ENCODE measurements at regions not wholly inside any gene's neighbourhood (a gene's known extent, or its start where the extent isn't known, plus 50 kb on each side); places are given as distances from the start of the nearest gene placed in this dataset.
"Not testable (repeated sequence)": the region's sequence is repeated elsewhere in the genome, so short reads cannot be mapped to it uniquely, and the experiment has no call there.

- Histone ChIP-seq H3K27ac (peak overlapping the region; percentile 54 to 73 (median 67)), H3K4me1 (peaks cover 0 to 10% (median 4%) of the 10 kb centered on the region in 4 donors)
- ATAC-seq; H3K9me3 ChIP-seq; intact Hi-C loops (cut with DNase I); H3K4me3 ChIP-seq; H3K36me3 ChIP-seq; H3K27me3 ChIP-seq: not testable (repeated sequence)
- 40% methylated on average over 2 of the region's 6 CpGs for WGBS (ENCODE audit: insufficient coverage, low coverage, low lambda C conversion rate, missing lambda C conversion rate)
- TF ChIP-seq POLR2A (IDR thresholded peaks at IDR 0.05), result peak; percentile 39
- DNase-seq, result peak in 2 of 3 donors; percentile 15 to 36
Measured at GRCh38 chr9:63337899-63338604, 1947.0 kb downstream of the FOXD4L5 start.

DNA sequence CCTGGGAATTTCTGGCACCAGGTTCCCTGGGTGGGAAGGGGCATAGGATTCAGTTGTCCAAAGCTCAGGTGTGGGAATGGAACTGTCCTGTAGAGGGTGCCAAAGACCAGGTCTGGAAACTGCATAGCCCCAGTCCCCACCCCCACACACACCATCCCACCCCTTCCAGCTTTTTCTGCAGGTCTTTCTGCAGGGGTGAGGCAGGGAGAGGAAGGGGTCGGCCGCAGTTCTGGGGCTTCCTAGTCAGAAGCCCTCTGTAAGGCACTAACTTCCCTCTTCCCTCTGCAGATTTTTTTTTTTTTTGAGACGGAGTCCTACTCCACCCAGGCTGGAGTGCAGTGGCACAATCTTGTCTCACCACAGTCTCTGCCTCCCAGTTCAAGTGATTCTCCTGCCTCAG is 1949.7 kb downstream of the FOXD4L5 start:
- ATAC-seq; intact Hi-C loops (cut with DNase I); H3K36me3 ChIP-seq; H3K4me3 ChIP-seq; H3K9me3 ChIP-seq; H3K27ac ChIP-seq; H3K27me3 ChIP-seq: not testable (repeated sequence)
- H3K4me1 ChIP-seq, result peaks cover 0 to 10% (median 4%) of the 10 kb centered on the region in 4 donors
- peak in 2 of 3 donors; percentile 20 to 28 for DNase-seq
- WGBS (ENCODE audit: insufficient coverage, low coverage, low lambda C conversion rate, missing lambda C conversion rate), result 5% methylated on average over 3 of the region's 3 CpGs

DNA sequence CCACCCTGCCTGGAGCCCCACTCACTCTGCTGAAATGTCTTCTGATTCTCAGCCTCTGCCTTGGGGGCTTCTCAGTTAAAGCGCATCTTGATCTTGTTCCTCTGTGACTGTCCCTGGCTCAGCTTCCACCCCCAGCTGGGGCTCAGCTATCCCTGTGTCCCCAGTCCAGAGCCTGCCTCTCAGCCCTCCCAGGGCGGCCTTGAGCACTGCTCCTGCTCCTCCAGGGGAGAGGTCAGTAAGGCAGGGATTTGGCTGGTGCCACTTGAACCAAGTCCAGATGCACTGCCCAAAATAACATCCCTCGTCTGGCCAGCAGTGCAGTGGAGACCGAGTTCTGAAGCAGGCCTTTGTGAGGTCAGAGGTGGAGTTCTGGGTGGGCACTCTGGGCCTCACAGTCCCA is 1950.8 kb downstream of the FOXD4L5 start:
- peaks cover 0 to 10% (median 4%) of the 10 kb centered on the region in 4 donors for H3K4me1 ChIP-seq
- no CpG with 5 or more reads among the region's 4 CpGs for WGBS (ENCODE audit: insufficient coverage, low coverage, low lambda C conversion rate, missing lambda C conversion rate)
- intact Hi-C loops (cut with DNase I); H3K27ac ChIP-seq; H3K36me3 ChIP-seq; H3K4me3 ChIP-seq; H3K27me3 ChIP-seq; ATAC-seq; H3K9me3 ChIP-seq: not testable (repeated sequence)
- peak; percentile 33 to 83 (median 77) for DNase-seq

- H3K4me3 ChIP-seq; H3K27ac ChIP-seq; H3K9me3 ChIP-seq; H3K4me1 ChIP-seq; H3K36me3 ChIP-seq; H3K27me3 ChIP-seq; ATAC-seq; intact Hi-C loops (cut with DNase I): not testable (repeated sequence)
- DNase-seq, result peak in 1 of 3 donors; percentile 29
- WGBS (ENCODE audit: insufficient coverage, low coverage, low lambda C conversion rate, missing lambda C conversion rate), result no CpG with 5 or more reads among the region's 3 CpGs
Measured at GRCh38 chr9:63333083-63333482, 1951.9 kb downstream of the FOXD4L5 start.

- intact Hi-C loops (cut with DNase I); H3K4me3 ChIP-seq; H3K36me3 ChIP-seq; ATAC-seq; H3K9me3 ChIP-seq; H3K27me3 ChIP-seq; H3K4me1 ChIP-seq; H3K27ac ChIP-seq: not testable (repeated sequence)
- 93% methylated on average over 4 of the region's 6 CpGs for WGBS (ENCODE audit: insufficient coverage, low coverage, low lambda C conversion rate, missing lambda C conversion rate)
- peak in 1 of 3 donors; percentile 7 for DNase-seq
Measured at GRCh38 chr9:63328313-63328712, 1956.7 kb downstream of the FOXD4L5 start.

DNA sequence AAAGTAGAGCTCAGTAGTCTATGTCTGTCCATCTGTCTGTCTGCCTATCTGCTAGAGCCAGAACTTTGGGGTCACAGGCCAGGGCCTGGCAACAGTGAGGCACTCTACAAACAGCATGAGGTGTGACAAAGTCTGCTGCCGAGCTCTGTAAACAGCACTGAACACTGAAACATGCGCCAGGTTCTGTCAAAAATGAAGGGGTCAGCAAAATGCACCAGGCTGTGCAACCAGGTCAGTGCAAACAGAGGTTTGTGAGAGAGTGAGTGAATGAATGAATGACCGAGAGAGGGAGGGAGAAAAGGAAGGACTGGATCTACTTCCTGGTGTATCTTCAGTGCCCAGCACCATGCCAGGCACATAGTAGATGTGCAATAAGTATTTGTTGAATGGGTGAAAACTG is 1957.8 kb downstream of the FOXD4L5 start:
- intact Hi-C loops (cut with DNase I); H3K4me3 ChIP-seq; H3K4me1 ChIP-seq; H3K36me3 ChIP-seq; ATAC-seq; H3K9me3 ChIP-seq; H3K27me3 ChIP-seq; H3K27ac ChIP-seq: not testable (repeated sequence)
- 18% methylated on average over 3 of the region's 3 CpGs for WGBS (ENCODE audit: insufficient coverage, low coverage, low lambda C conversion rate, missing lambda C conversion rate)
- TF ChIP-seq POLR2A (IDR thresholded peaks at IDR 0.05), result peak; percentile 24
- peak; percentile 27 to 85 (median 67) for DNase-seq

DNA sequence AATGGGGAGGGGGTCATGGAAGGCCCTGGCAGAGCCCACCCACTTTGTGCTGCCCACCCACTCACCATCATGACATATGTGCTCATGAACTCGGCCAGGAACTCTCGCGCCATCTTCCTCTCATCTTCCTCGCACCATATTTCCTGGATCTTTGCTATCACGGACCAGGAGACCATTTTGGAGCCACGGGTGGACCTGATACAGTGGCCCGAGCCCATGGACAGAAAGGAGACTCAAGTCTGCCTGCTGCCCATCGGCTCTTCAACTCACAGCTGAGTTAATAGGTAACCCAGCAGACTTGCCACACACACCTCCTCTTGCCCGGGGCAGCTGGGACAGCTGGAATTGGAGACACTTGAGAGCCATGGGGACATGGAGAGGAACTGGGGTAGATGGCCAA is 1958.3 kb downstream of the FOXD4L5 start:
- peak; percentile 27 to 63 (median 52) for DNase-seq
- intact Hi-C loops (cut with DNase I); ATAC-seq; H3K4me1 ChIP-seq; H3K27me3 ChIP-seq; H3K36me3 ChIP-seq; H3K9me3 ChIP-seq: not testable (repeated sequence)
- peak overlapping the region in 1 of 3 donors; percentile 14 for H3K4me3 ChIP-seq
- peak overlapping the region in 2 of 3 donors; percentile 15 to 29 for H3K27ac ChIP-seq
- WGBS (ENCODE audit: insufficient coverage, low coverage, low lambda C conversion rate, missing lambda C conversion rate), result 23% methylated on average over 7 of the region's 9 CpGs

- H3K36me3 ChIP-seq; H3K9me3 ChIP-seq; H3K27ac ChIP-seq; H3K27me3 ChIP-seq; ATAC-seq; intact Hi-C loops (cut with DNase I); H3K4me1 ChIP-seq: not testable (repeated sequence)
- peak in 2 of 3 donors; percentile 21 to 46 for DNase-seq
- 55% methylated on average over 5 of the region's 5 CpGs for WGBS (ENCODE audit: insufficient coverage, low coverage, low lambda C conversion rate, missing lambda C conversion rate)
- H3K4me3 ChIP-seq, result peak overlapping the region in 1 of 3 donors; percentile 14
Measured at GRCh38 chr9:63325696-63326095, 1959.3 kb downstream of the FOXD4L5 start.

GRCh38 chr9:63318093-63318492 is 1966.9 kb downstream of the FOXD4L5 start:
- H3K36me3 ChIP-seq; H3K9me3 ChIP-seq; ATAC-seq; intact Hi-C loops (cut with DNase I); H3K4me1 ChIP-seq; H3K27me3 ChIP-seq; H3K27ac ChIP-seq; H3K4me3 ChIP-seq: not testable (repeated sequence)
- 83% methylated on average over 1 of the region's 11 CpGs for WGBS (ENCODE audit: insufficient coverage, low coverage, low lambda C conversion rate, missing lambda C conversion rate)
- DNase-seq, result peak in 2 of 3 donors; percentile 18 to 22

DNA sequence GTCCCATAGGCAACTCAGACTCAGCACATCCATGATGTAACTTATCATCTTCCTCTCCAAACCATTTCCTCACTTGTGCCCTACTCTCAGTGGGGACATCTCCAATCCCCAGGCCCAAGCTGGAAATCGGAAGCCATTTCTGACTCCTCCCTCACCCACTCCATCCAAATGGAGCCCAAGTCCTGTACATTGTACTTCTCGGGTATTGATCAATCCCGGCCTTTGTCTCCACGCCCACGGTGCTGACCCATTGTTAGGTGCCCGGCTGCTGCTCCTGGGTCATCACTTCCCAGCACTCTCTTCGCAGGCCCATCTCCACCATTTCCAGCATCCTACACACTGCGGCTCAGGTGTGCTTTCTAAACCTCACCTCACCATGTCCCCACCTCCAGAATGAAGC is 1969.6 kb downstream of the FOXD4L5 start:
- H3K4me3 ChIP-seq; H3K4me1 ChIP-seq; H3K9me3 ChIP-seq; H3K27me3 ChIP-seq; H3K36me3 ChIP-seq; intact Hi-C loops (cut with DNase I); H3K27ac ChIP-seq; ATAC-seq: not testable (repeated sequence)
- WGBS (ENCODE audit: insufficient coverage, low coverage, low lambda C conversion rate, missing lambda C conversion rate), result 85% methylated on average over 7 of the region's 8 CpGs
- peak in 2 of 3 donors; percentile 30 to 39 for DNase-seq

GRCh38 chr9:63296848-63297247 is 1988.2 kb downstream of the FOXD4L5 start:
- H3K27me3 ChIP-seq; H3K4me1 ChIP-seq; H3K36me3 ChIP-seq; H3K27ac ChIP-seq; DNase-seq; intact Hi-C loops (cut with DNase I); H3K9me3 ChIP-seq; ATAC-seq; H3K4me3 ChIP-seq: not testable (repeated sequence)
- 100% methylated on average over 4 of the region's 14 CpGs for WGBS (ENCODE audit: insufficient coverage, low coverage, low lambda C conversion rate, missing lambda C conversion rate)

DNA sequence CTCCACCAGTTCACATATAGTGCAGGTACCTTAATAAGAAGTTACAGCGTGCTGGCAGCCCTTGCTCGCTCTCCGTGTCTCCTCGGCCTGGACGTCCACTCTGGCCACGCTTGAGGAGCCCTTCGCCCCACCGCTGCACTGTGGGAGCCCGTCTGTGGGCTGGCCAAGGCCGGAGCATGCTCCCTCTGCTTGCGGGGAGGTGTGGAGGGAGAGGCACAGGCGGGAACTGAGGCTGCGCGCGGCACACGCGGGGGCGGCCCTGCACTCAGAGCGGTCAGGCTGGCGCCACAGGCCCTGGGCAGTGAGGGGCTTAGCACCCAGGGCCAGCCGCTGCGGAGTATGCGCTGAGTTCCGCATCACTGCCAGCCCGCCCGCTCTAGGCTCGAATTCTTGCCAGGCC is 1988.6 kb downstream of the FOXD4L5 start:
- H3K36me3 ChIP-seq; ATAC-seq; H3K4me3 ChIP-seq; H3K27ac ChIP-seq; H3K27me3 ChIP-seq; intact Hi-C loops (cut with DNase I); H3K9me3 ChIP-seq; H3K4me1 ChIP-seq: not testable (repeated sequence)
- no CpG with 5 or more reads among the region's 27 CpGs for WGBS (ENCODE audit: insufficient coverage, low coverage, low lambda C conversion rate, missing lambda C conversion rate)
- DNase-seq, result peak in 1 of 3 donors; percentile 21
